ENCODE measurements at regions not wholly inside any gene's neighbourhood (a gene's known extent, or its start where the extent isn't known, plus 50 kb on each side); places are given as distances from the start of the nearest gene placed in this dataset.

DNA sequence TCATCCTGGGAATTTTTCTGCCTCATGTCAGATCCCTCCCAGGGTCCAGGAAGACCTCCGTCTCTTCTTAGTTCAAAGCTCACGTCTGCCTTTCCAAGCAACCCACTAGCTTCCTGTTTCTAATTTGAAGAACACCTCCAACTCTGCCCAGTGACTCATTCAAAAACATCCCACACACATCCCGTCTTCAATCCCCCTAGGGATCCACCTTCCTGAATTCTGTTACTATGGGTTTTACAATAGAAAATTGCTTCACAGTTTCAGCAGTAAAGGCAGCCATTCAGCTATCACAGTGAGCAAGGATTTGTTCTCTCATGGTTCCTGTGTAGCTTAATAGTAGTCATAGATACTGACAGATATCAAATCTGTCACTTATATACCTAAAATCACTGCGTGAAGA is 308.3 kb upstream of the CCDC54 start:
- TF ChIP-seq, protein P1, sequence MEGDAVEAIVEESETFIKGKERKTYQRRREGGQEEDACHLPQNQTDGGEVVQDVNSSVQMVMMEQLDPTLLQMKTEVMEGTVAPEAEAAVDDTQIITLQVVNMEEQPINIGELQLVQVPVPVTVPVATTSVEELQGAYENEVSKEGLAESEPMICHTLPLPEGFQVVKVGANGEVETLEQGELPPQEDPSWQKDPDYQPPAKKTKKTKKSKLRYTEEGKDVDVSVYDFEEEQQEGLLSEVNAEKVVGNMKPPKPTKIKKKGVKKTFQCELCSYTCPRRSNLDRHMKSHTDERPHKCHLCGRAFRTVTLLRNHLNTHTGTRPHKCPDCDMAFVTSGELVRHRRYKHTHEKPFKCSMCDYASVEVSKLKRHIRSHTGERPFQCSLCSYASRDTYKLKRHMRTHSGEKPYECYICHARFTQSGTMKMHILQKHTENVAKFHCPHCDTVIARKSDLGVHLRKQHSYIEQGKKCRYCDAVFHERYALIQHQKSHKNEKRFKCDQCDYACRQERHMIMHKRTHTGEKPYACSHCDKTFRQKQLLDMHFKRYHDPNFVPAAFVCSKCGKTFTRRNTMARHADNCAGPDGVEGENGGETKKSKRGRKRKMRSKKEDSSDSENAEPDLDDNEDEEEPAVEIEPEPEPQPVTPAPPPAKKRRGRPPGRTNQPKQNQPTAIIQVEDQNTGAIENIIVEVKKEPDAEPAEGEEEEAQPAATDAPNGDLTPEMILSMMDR (IDR thresholded peaks at IDR 0.05; ENCODE audit: low read depth, low read length), result no peak
- no peak for TF ChIP-seq EZH2phosphoT487 (IDR thresholded peaks at IDR 0.05; ENCODE audit: low read depth)
